GM20000 (cell line): ENCODE measurements at regions not wholly inside any gene's neighbourhood (a gene's known extent, or its start where the extent isn't known, plus 50 kb on each side); places are given as distances from the start of the nearest gene placed in this dataset.

ENCODE experiments used
- DNase-seq: peaks from one replicate; pipeline ENCODE4 v3.0.0; 2012; ENCODE audit warnings: low spot score
- TF ChIP-seq, protein P1 (sequence below): IDR thresholded peaks from 2 replicates; pipeline ENCODE4 v1.5.1; 2012; ENCODE audit warnings: mild to moderate bottlenecking, control low read depth; ENCODE audit errors: extremely low read depth, missing control alignments

DNA sequence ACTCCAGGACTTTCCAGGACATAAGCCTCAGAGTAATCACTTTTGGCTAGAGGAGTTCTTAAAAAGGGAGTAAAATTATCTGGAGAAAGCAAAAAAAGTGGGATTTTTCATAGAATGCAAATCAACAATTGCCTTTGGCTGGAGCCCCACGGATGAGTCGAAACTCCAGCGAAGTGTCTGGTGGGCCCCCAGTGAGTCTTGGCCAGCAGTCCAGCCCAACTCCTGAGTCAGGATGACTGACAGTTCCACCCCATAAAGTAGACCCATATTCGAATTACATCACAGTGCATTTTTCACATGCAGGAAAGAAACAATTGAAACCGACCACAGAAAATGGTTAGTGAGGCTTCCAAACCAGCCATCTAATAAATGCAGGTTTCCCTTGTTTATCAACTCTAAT is 265.7 kb downstream of the BCL11B start:
- no peak for DNase-seq
- TF ChIP-seq, protein P1, sequence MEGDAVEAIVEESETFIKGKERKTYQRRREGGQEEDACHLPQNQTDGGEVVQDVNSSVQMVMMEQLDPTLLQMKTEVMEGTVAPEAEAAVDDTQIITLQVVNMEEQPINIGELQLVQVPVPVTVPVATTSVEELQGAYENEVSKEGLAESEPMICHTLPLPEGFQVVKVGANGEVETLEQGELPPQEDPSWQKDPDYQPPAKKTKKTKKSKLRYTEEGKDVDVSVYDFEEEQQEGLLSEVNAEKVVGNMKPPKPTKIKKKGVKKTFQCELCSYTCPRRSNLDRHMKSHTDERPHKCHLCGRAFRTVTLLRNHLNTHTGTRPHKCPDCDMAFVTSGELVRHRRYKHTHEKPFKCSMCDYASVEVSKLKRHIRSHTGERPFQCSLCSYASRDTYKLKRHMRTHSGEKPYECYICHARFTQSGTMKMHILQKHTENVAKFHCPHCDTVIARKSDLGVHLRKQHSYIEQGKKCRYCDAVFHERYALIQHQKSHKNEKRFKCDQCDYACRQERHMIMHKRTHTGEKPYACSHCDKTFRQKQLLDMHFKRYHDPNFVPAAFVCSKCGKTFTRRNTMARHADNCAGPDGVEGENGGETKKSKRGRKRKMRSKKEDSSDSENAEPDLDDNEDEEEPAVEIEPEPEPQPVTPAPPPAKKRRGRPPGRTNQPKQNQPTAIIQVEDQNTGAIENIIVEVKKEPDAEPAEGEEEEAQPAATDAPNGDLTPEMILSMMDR, result no peak

DNA sequence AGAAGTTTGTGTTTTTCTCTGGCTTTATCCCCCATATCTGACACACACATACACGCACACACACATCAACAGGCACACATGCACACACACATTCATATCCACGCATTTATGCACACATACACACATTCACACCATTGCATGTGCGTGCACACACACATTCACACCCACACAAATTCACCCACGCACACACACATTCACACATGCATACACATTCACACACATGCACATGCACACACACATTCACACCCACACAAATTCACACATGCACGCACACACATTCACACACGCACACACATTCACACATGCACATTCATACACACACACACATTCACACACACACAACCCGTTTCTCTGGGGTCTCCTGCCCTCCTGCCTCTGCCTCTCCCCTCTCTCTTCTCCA is 264.2 kb downstream of the BCL11B start:
- no peak for DNase-seq
- TF ChIP-seq, protein P1, result no peak

DNA sequence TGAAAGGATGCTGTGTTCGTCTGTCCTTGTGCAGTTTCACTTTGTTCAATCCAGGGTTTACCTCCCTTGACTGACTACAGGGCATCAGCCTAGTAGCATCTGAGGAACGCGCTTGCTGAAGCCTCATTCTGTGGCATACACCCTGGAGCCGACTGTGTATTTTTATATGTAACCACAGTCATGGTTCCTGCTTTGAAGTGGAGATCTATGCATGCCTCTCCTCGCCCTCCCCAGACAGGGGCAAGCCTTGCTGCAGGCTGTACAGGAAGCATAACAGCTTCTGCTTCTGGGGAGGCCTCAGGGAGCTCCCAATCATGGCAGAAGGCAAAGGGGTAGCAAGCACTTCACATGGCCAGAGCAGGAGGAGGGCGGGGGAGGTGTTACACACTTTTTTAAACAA is 262.1 kb downstream of the BCL11B start:
- TF ChIP-seq, protein P1, result no peak
- no peak for DNase-seq

DNA sequence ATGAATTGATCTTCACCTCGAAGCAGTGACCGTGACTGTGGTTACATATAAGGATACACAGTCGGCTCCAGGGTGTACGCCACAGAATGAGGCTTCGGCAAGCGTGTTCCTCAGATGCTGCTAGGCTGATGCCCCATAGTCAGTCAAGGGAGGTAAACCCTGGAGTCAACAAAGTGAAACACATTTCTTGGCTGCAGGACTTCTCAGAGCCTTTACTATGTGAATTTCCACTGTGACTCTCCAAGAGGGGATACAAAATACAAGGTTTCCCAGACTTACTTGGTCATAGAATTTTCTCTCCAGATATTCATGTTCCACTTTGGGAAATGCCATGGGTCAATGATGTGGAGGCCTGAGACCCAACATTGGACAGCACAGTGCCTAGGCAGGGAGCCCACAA is 260.6 kb downstream of the BCL11B start:
- TF ChIP-seq, protein P1, result no peak

DNA sequence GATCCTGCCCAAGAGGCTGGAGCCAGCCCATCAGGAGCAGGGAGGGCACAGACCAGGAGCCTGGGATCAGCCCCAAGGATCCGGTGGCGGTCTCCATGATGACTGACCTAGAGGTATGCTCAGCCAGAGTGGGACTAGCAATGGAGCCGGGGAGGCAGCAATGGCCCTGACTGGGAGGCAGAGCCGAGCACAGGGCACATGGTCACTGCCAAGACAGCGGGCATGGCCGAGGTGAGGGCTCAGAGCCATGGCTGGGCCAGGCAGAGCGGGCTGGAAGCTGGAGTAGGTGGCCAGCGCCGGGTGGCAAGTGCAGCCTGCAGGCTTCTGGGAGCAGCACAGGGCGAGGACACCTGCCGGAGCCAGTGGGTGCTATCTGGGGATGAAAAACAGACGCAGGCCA is 259.3 kb downstream of the BCL11B start:
- TF ChIP-seq, protein P1, result no peak
- no peak for DNase-seq

More for the DNA sequence above, 260.6 kb downstream of the BCL11B start:
- DNase-seq, result no peak

DNA sequence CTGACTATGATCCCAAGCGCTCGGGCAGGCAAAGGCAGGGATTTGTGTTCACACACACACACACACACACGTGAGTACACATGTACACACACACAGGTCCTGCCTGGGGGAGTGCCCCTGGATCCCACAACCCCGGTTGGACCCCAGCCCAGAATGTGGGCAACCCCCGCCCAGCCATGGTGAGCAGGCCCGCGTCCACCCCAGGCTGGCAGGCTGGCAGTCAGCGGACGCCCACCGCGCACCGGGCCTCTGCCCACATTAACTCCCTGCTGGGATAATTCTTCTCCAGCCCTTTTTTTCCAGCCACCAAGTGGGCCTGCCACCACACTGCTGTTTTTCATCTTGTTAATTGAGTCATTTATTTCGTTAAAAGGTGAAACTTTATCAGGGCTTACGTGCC is 256.2 kb downstream of the BCL11B start:
- no peak for DNase-seq
- TF ChIP-seq, protein P1, result no peak

DNA sequence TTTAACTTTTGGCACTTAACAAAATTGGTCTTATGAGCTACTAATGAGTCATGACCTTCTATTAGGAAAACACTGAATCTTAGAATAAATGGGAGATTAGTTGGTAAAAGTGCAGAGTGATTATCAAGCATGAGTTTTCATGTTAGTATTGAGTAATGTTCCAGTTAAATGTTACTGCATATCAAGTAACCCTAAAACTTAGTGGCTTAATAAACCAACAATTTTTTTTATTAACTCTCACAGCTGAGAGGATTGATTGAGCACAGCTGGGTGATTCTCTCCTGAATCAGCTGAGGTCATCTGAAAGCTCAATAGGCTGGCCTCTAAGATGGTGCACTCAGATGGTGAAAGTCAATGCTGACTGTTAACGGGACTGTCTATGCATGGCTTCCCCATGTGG is 248.6 kb downstream of the BCL11B start:
- TF ChIP-seq, protein P1, result no peak

DNA sequence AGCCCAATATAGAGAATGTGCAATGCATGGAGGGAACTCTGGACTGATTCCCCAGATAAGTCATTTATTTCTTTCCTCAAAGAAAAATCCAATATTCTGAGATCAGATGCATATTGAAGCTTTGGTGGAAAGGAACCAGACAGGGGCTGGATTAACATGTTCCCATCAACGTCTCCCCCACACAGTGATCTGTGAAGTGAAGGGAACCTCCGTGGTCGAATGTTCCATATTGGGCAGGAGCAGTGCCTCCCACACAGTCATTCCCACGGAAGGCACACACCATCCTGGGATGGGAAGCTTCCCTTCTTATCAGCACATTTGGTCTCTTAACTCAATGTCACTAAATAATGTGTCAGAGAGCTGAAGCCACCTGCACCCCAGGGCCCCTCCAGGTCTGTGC is 247.1 kb downstream of the BCL11B start:
- TF ChIP-seq, protein P1, result no peak
- no peak for DNase-seq

More for the DNA sequence above, 248.6 kb downstream of the BCL11B start:
- DNase-seq, result no peak
